ENCODE measurements at regions not wholly inside any gene's neighbourhood (a gene's known extent, or its start where the extent isn't known, plus 50 kb on each side); places are given as distances from the start of the nearest gene placed in this dataset.

DNA sequence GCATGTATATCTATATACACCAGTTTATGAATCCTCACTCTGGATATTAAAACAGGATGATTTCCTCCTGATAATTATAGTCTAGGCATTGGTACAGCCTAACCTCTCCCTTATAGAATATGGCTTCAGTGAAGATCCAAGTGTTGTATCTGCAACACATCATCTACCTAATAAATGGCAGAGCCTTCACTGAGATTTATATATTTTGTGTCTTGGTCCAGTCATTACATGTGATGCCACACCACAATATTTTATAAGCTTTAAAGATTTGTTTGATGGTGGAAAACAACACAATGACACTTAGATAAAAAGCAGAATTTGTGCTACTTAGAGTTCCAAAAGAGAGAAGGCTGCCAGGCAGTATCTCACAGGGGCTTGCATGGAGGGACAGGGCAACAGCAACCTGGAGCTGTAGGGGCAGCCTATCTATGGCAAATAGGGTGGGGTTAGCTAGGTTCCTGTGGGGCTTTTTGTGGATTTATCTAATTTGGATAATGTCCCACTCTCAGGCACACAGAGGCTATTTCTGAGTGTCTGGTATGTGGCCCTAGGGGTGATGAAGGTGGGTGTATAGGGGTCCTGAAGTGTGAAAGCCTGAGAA, 1736.7 kb upstream of the PRR20A start:
- Histone ChIP-seq H3K4me3 (ENCODE audit: low read length) (no peak overlapping the region), H3K9ac (ENCODE audit: low read length) (no peak overlapping the region), H3K9me2 (ENCODE audit: insufficient read depth, low read length) (no peaks in the 10 kb centered on the region), H4K20me1 (ENCODE audit: insufficient read depth) (no peaks in the 10 kb centered on the region), H3K27me3 (ENCODE audit: insufficient read depth, low read depth, low read length) (no peaks in the 10 kb centered on the region), H3K9me3 (ENCODE audit: low read length) (no peaks in the 10 kb centered on the region), H3K4me2 (ENCODE audit: low read length) (no peak overlapping the region), H3K79me2 (replicated peaks; ENCODE audit: insufficient read depth, low read length) (no peaks in the 10 kb centered on the region), H3K27ac (ENCODE audit: low read length) (no peak overlapping the region), H3F3A (ENCODE audit: insufficient read depth, low read length, poor library complexity, severe bottlenecking) (no peaks in the 10 kb centered on the region), H3K36me3 (ENCODE audit: insufficient read depth, low read length) (no peaks in the 10 kb centered on the region), H2AFZ (ENCODE audit: low read depth, low read length) (no peak overlapping the region)
- TF ChIP-seq POLR2AphosphoS5 (IDR thresholded peaks at IDR 0.05) (no peak), MXI1 (conservative IDR thresholded peaks at IDR 0.05; ENCODE audit: poor library complexity, severe bottlenecking) (no peak), EP300 (conservative IDR thresholded peaks at IDR 0.05; ENCODE audit: poor library complexity, severe bottlenecking) (no peak)

GRCh38 chr13:55410398-55411330, 1730.1 kb upstream of the PRR20A start:
- no peaks in the 10 kb centered on the region for H3K36me3 ChIP-seq (ENCODE audit: insufficient read depth, low read length)
- no peak for TF ChIP-seq MXI1 (conservative IDR thresholded peaks at IDR 0.05; ENCODE audit: poor library complexity, severe bottlenecking)
- TF ChIP-seq POLR2AphosphoS5 (IDR thresholded peaks at IDR 0.05), result no peak
- TF ChIP-seq TAF1 (IDR thresholded peaks at IDR 0.05; ENCODE audit: low read depth), result no peak
- no peak for TF ChIP-seq EP300 (conservative IDR thresholded peaks at IDR 0.05; ENCODE audit: poor library complexity, severe bottlenecking)
- TF ChIP-seq, protein P1, sequence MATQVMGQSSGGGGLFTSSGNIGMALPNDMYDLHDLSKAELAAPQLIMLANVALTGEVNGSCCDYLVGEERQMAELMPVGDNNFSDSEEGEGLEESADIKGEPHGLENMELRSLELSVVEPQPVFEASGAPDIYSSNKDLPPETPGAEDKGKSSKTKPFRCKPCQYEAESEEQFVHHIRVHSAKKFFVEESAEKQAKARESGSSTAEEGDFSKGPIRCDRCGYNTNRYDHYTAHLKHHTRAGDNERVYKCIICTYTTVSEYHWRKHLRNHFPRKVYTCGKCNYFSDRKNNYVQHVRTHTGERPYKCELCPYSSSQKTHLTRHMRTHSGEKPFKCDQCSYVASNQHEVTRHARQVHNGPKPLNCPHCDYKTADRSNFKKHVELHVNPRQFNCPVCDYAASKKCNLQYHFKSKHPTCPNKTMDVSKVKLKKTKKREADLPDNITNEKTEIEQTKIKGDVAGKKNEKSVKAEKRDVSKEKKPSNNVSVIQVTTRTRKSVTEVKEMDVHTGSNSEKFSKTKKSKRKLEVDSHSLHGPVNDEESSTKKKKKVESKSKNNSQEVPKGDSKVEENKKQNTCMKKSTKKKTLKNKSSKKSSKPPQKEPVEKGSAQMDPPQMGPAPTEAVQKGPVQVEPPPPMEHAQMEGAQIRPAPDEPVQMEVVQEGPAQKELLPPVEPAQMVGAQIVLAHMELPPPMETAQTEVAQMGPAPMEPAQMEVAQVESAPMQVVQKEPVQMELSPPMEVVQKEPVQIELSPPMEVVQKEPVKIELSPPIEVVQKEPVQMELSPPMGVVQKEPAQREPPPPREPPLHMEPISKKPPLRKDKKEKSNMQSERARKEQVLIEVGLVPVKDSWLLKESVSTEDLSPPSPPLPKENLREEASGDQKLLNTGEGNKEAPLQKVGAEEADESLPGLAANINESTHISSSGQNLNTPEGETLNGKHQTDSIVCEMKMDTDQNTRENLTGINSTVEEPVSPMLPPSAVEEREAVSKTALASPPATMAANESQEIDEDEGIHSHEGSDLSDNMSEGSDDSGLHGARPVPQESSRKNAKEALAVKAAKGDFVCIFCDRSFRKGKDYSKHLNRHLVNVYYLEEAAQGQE (IDR thresholded peaks at IDR 0.05; ENCODE audit: borderline replicate concordance), result no peak
- TF ChIP-seq SMC3 (conservative IDR thresholded peaks at IDR 0.05; ENCODE audit: poor library complexity), result no peak
- no peak for TF ChIP-seq RAD21 (conservative IDR thresholded peaks at IDR 0.05)

GRCh38 chr13:55418095-55418494, 1722.6 kb upstream of the PRR20A start:
- no peaks in the 10 kb centered on the region for H3K9me3 ChIP-seq (ENCODE audit: low read length)
- TF ChIP-seq EZH2 (IDR thresholded peaks at IDR 0.05; ENCODE audit: borderline replicate concordance, insufficient read depth, low read length, poor library complexity, severe bottlenecking), result no peak
- TF ChIP-seq SMC3 (conservative IDR thresholded peaks at IDR 0.05; ENCODE audit: poor library complexity), result no peak
- TF ChIP-seq MXI1 (conservative IDR thresholded peaks at IDR 0.05; ENCODE audit: poor library complexity, severe bottlenecking), result no peak
- no peak for TF ChIP-seq EP300 (conservative IDR thresholded peaks at IDR 0.05; ENCODE audit: poor library complexity, severe bottlenecking)
- no peak for TF ChIP-seq TAF1 (IDR thresholded peaks at IDR 0.05; ENCODE audit: low read depth)
- TF ChIP-seq, protein P1 (IDR thresholded peaks at IDR 0.05; ENCODE audit: borderline replicate concordance), result no peak
- no peak for TF ChIP-seq RAD21 (conservative IDR thresholded peaks at IDR 0.05)
- no peak for TF ChIP-seq POLR2AphosphoS5 (IDR thresholded peaks at IDR 0.05)
- TF ChIP-seq, protein P2, sequence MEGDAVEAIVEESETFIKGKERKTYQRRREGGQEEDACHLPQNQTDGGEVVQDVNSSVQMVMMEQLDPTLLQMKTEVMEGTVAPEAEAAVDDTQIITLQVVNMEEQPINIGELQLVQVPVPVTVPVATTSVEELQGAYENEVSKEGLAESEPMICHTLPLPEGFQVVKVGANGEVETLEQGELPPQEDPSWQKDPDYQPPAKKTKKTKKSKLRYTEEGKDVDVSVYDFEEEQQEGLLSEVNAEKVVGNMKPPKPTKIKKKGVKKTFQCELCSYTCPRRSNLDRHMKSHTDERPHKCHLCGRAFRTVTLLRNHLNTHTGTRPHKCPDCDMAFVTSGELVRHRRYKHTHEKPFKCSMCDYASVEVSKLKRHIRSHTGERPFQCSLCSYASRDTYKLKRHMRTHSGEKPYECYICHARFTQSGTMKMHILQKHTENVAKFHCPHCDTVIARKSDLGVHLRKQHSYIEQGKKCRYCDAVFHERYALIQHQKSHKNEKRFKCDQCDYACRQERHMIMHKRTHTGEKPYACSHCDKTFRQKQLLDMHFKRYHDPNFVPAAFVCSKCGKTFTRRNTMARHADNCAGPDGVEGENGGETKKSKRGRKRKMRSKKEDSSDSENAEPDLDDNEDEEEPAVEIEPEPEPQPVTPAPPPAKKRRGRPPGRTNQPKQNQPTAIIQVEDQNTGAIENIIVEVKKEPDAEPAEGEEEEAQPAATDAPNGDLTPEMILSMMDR (IDR thresholded peaks at IDR 0.05; ENCODE audit: poor library complexity, severe bottlenecking), result no peak
- H3K9ac ChIP-seq (ENCODE audit: low read length), result no peak overlapping the region
- no peaks in the 10 kb centered on the region for H3K27me3 ChIP-seq (ENCODE audit: insufficient read depth, low read depth, low read length)
- H3F3A ChIP-seq (ENCODE audit: insufficient read depth, low read length, poor library complexity, severe bottlenecking), result no peaks in the 10 kb centered on the region
- H3K4me2 ChIP-seq (ENCODE audit: low read length), result no peak overlapping the region
- no peak overlapping the region for H3K27ac ChIP-seq (ENCODE audit: low read length)
- no peaks in the 10 kb centered on the region for H3K36me3 ChIP-seq (ENCODE audit: insufficient read depth, low read length)
- H3K9me2 ChIP-seq (ENCODE audit: insufficient read depth, low read length), result no peaks in the 10 kb centered on the region
- no peak overlapping the region for H3K4me3 ChIP-seq (ENCODE audit: low read length)
- H2AFZ ChIP-seq (ENCODE audit: low read depth, low read length), result no peak overlapping the region
- no peaks in the 10 kb centered on the region for H4K20me1 ChIP-seq (ENCODE audit: insufficient read depth)
- H3K79me2 ChIP-seq (replicated peaks; ENCODE audit: insufficient read depth, low read length), result no peaks in the 10 kb centered on the region

More at GRCh38 chr13:55410398-55411330, 1730.1 kb upstream of the PRR20A start:
- Histone ChIP-seq H3K27me3 (ENCODE audit: insufficient read depth, low read depth, low read length) (no peaks in the 10 kb centered on the region), H3K4me3 (ENCODE audit: low read length) (no peak overlapping the region), H3K27ac (ENCODE audit: low read length) (no peak overlapping the region), H3K4me2 (ENCODE audit: low read length) (no peak overlapping the region), H3K9ac (ENCODE audit: low read length) (no peak overlapping the region), H2AFZ (ENCODE audit: low read depth, low read length) (no peak overlapping the region), H3K79me2 (replicated peaks; ENCODE audit: insufficient read depth, low read length) (no peaks in the 10 kb centered on the region), H4K20me1 (ENCODE audit: insufficient read depth) (no peaks in the 10 kb centered on the region), H3K9me2 (ENCODE audit: insufficient read depth, low read length) (no peaks in the 10 kb centered on the region), H3K9me3 (ENCODE audit: low read length) (no peaks in the 10 kb centered on the region), H3F3A (ENCODE audit: insufficient read depth, low read length, poor library complexity, severe bottlenecking) (no peaks in the 10 kb centered on the region)
